H1 (cell line): ENCODE measurements at regions not wholly inside any gene's neighbourhood (a gene's known extent, or its start where the extent isn't known, plus 50 kb on each side); places are given as distances from the start of the nearest gene placed in this dataset.

Source experiments
- CTCF ChIA-PET: fragments of 300-600 bp; sonication (Branson Sonifier 250); formaldehyde crosslinking; loops from one replicate; lab custom pipeline; 2021; ENCODE audit not compliant: partially characterized antibody; lab: Charles Lee
- POLR2A ChIA-PET: fragments of 300-600 bp; sonication (Branson Sonifier 250); formaldehyde crosslinking; loops from one replicate; lab custom pipeline; 2021; ENCODE audit warnings: inconsistent platforms; ENCODE audit not compliant: partially characterized antibody; lab: Charles Lee
- DNase-seq, 2 experiments: peaks; one replicate each; pipeline versions ENCODE4 v3.0.0 to v3.0.0-alpha.2; 2010 to 2022; ENCODE audit warnings: low spot score in 2 of 2, low read depth in 1 of 2, mixed read lengths in 1 of 2
- FAIRE-seq: peaks from 2 replicates; lab custom pipeline; 2011; peaks lifted over from hg19 to GRCh38; lab: Jason Lieb, UNC
- H2AFZ ChIP-seq: 2 replicates; pipeline ENCODE4 v1.8.1; 2012; ENCODE audit warnings: low read length, inconsistent platforms
- H2AK5ac ChIP-seq: 2 replicates; pipeline ENCODE4 v1.6.1; 2013; ENCODE audit warnings: low read depth, low read length
- H2BK120ac ChIP-seq: replicated peaks from 2 replicates; pipeline ENCODE3; 2013; ENCODE audit warnings: low read depth, low read length, inconsistent platforms
- H2BK12ac ChIP-seq: 2 replicates; pipeline ENCODE4 v1.6.1; 2013; ENCODE audit warnings: low read depth, low read length
- H2BK15ac ChIP-seq: 2 replicates; pipeline ENCODE4 v1.6.1; 2013; ENCODE audit warnings: low read length
- H2BK20ac ChIP-seq: 2 replicates; pipeline ENCODE4 v1.6.1; 2013; ENCODE audit warnings: low read length
- H2BK5ac ChIP-seq: 2 replicates; pipeline ENCODE4 v1.6.1; 2013; ENCODE audit warnings: low read depth, low read length
- H3K14ac ChIP-seq: 2 replicates; pipeline ENCODE4 v1.6.1; 2013; ENCODE audit warnings: inconsistent platforms; ENCODE audit not compliant: insufficient read length
- H3K18ac ChIP-seq: 2 replicates; pipeline ENCODE4 v1.6.1; 2013; ENCODE audit warnings: low read length; ENCODE audit errors: extremely low read depth
- H3K23ac ChIP-seq: 2 replicates; pipeline ENCODE4 v1.6.1; 2013; ENCODE audit warnings: inconsistent platforms; ENCODE audit not compliant: insufficient read length
- H3K23me2 ChIP-seq: 2 replicates; pipeline ENCODE4 v1.6.1; 2013; ENCODE audit warnings: low read depth, low read length
- H3K27ac ChIP-seq: 2 replicates; pipeline ENCODE4 v1.6.1; 2011; ENCODE audit warnings: low read depth, low read length, inconsistent platforms
- H3K27me3 ChIP-seq, 4 experiments: replicated peaks in 1 of 4; 1 replicate in 1 of 4; 2 replicates in 3 of 4; pipeline versions ENCODE4 v1.6.1 to v1.8.1; 2011 to 2013; ENCODE audit warnings: low read length in 3 of 4, mild to moderate bottlenecking in 3 of 4, inconsistent platforms in 2 of 4, mixed read lengths in 2 of 4, moderate library complexity in 1 of 4; ENCODE audit not compliant: control insufficient read depth in 3 of 4, insufficient read depth in 3 of 4; ENCODE audit errors: extremely low read depth in 1 of 4
- H3K36me3 ChIP-seq, 4 experiments: 2 replicates each; pipeline versions ENCODE4 v1.6.1 to v1.8.1; 2011 to 2013; ENCODE audit warnings: mild to moderate bottlenecking in 4 of 4, low read length in 3 of 4, moderate library complexity in 2 of 4, control low read depth in 1 of 4, inconsistent platforms in 1 of 4; ENCODE audit not compliant: insufficient read depth in 4 of 4, control insufficient read depth in 2 of 4
- H3K4ac ChIP-seq: replicated peaks from 2 replicates; pipeline ENCODE3; 2013; ENCODE audit warnings: low read length, low read depth, mixed read lengths, inconsistent platforms; ENCODE audit not compliant: insufficient read length
- H3K4me1 ChIP-seq, 4 experiments: replicated peaks in 1 of 4; 1 replicate in 1 of 4; 2 replicates in 3 of 4; pipeline versions ENCODE4 v1.6.1 to v1.8.1; 2011 to 2013; ENCODE audit warnings: low read length in 3 of 4, inconsistent platforms in 2 of 4, mixed read lengths in 1 of 4; ENCODE audit not compliant: insufficient read depth in 4 of 4, control insufficient read depth in 3 of 4
- H3K4me2 ChIP-seq, 2 experiments: 2 replicates each; pipeline versions ENCODE4 v1.6.1 to v1.8.1; 2011 to 2013; ENCODE audit warnings: low read depth in 2 of 2, low read length in 2 of 2, control low read depth in 1 of 2, inconsistent platforms in 1 of 2, mild to moderate bottlenecking in 1 of 2; ENCODE audit not compliant: insufficient read depth in 1 of 2
- H3K4me3 ChIP-seq, 4 experiments: fragments of 200-600, 300-600 bp in 1 of 4; sonication (generic), shearing (Covaris generic), sonication (Bioruptor Twin) in 1 of 4; 2 replicates each; pipeline versions ENCODE4 v1.5.1 to v1.8.1; 2011 to 2016; ENCODE audit warnings: low read length in 4 of 4, low read depth in 3 of 4, control low read depth in 2 of 4, inconsistent platforms in 2 of 4, mild to moderate bottlenecking in 2 of 4, mixed read lengths in 1 of 4, moderate library complexity in 1 of 4; ENCODE audit not compliant: insufficient read depth in 2 of 4; ENCODE audit errors: extremely low read depth in 1 of 4
- H3K56ac ChIP-seq: replicated peaks from 2 replicates; pipeline ENCODE3; 2013; ENCODE audit warnings: low read depth, mild to moderate bottlenecking, mixed read lengths, low read length, inconsistent platforms; ENCODE audit not compliant: insufficient read length
- H3K79me1 ChIP-seq: 2 replicates; pipeline ENCODE4 v1.6.1; 2013; ENCODE audit warnings: low read depth, low read length, control low read depth
- H3K79me2 ChIP-seq, 2 experiments: 2 replicates each; pipeline versions ENCODE4 v1.6.1 to v1.8.1; 2012 to 2013; ENCODE audit warnings: low read length in 2 of 2, mild to moderate bottlenecking in 2 of 2, inconsistent platforms in 1 of 2; ENCODE audit not compliant: insufficient read depth in 2 of 2, control insufficient read depth in 1 of 2
- H3K9ac ChIP-seq, 4 experiments: replicated peaks in 1 of 4; 1 replicate in 1 of 4; 2 replicates in 3 of 4; pipeline versions ENCODE4 v1.6.1 to v1.8.1; 2011 to 2013; ENCODE audit warnings: low read depth in 3 of 4, low read length in 3 of 4, control low read depth in 2 of 4, mild to moderate bottlenecking in 2 of 4, moderate library complexity in 2 of 4, inconsistent platforms in 1 of 4; ENCODE audit errors: extremely low read depth in 1 of 4
- H3K9me3 ChIP-seq, 2 experiments: 2 replicates each; pipeline versions ENCODE4 v1.6.1 to v1.8.1; 2012 to 2013; ENCODE audit warnings: mild to moderate bottlenecking in 2 of 2, moderate library complexity in 2 of 2, control low read depth in 1 of 2, inconsistent platforms in 1 of 2, low read depth in 1 of 2, low read length in 1 of 2, mixed read lengths in 1 of 2; ENCODE audit not compliant: insufficient read depth in 2 of 2
- H4K20me1 ChIP-seq, 2 experiments: replicated peaks in 1 of 2; 2 replicates each; pipeline versions ENCODE3 to v1.8.1; 2011 to 2013; ENCODE audit warnings: inconsistent platforms in 2 of 2, low read length in 2 of 2, mild to moderate bottlenecking in 1 of 2; ENCODE audit not compliant: insufficient read depth in 2 of 2, control insufficient read depth in 1 of 2
- H4K5ac ChIP-seq: 2 replicates; pipeline ENCODE4 v1.6.1; 2013; ENCODE audit warnings: low read length, low read depth, mixed read lengths, inconsistent platforms; ENCODE audit not compliant: insufficient read length
- H4K8ac ChIP-seq: 2 replicates; pipeline ENCODE4 v1.8.0; 2013; ENCODE audit warnings: mild to moderate bottlenecking, moderate library complexity, low read length, inconsistent platforms; ENCODE audit not compliant: insufficient read depth; ENCODE audit errors: extremely low read depth
- H4K91ac ChIP-seq: replicated peaks from 2 replicates; pipeline ENCODE3; 2013; ENCODE audit warnings: low read length, mixed read lengths, inconsistent platforms; ENCODE audit not compliant: insufficient read length
- BACH1 ChIP-seq: IDR thresholded peaks from 2 replicates; pipeline ENCODE4 v1.6.1; 2012; ENCODE audit warnings: low read length, improper control_type of control experiment
- CBX8 ChIP-seq: fragments of 300-800, 300-1000 bp; sonication (generic); IDR thresholded peaks from 2 replicates; pipeline ENCODE4 v1.7.1; 2016; ENCODE audit warnings: low read depth, low read length, borderline replicate concordance
- CEBPB ChIP-seq: IDR thresholded peaks from 2 replicates; pipeline ENCODE4 v1.6.1; 2012; ENCODE audit warnings: low read depth, low read length

DNA sequence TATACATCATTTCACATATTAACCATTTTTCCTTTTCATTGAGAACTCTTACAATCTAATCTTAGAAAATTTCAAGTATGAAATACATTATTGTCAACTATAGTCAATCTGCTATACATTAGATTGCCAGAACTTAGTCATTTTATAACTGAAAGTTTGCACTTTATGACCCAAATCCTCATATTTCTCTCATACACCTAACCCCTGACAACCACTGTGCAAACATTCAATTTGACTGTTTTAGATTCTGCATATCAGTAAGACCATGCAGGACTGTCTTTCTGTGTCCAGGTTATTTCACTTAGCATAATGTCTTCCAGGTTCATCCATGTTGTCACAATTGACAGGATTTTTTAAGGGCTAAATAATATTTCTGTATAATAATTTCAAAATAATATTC, 1299.0 kb upstream of the B3GALT2 start:
- H4K20me1 ChIP-seq, result no peaks in the 10 kb centered on the region
- ChIA-PET CTCF (no interaction called here), POLR2A (no interaction called here)
- H4K91ac ChIP-seq, result no peak overlapping the region
- H3K27me3 ChIP-seq, result no peaks in the 10 kb centered on the region
- no peak overlapping the region for H3K4me3 ChIP-seq
- H3K9ac ChIP-seq, result no peak overlapping the region
- no peaks in the 10 kb centered on the region; the same call in 1 of the 2 replicates for H3K23me2 ChIP-seq
- H2BK15ac ChIP-seq, result no peak overlapping the region
- H2BK12ac ChIP-seq, result no peak overlapping the region
- DNase-seq (no peak), FAIRE-seq (no peak)
- H3K36me3 ChIP-seq, result no peaks in the 10 kb centered on the region
- H4K8ac ChIP-seq, result no peak overlapping the region
- H3K4ac ChIP-seq, result no peak overlapping the region
- H3K4me2 ChIP-seq, result no peak overlapping the region
- H3K23ac ChIP-seq, result no peak overlapping the region
- H2AFZ ChIP-seq, result no peak overlapping the region
- H2BK120ac ChIP-seq, result no peak overlapping the region
- no peak overlapping the region for H3K56ac ChIP-seq
- H3K79me2 ChIP-seq, result no peaks in the 10 kb centered on the region
- no peak overlapping the region for H3K27ac ChIP-seq
- TF ChIP-seq BACH1, result no peak
- no peak for TF ChIP-seq CEBPB
- no peak for TF ChIP-seq CBX8
- no peak overlapping the region for H2BK5ac ChIP-seq
- no peaks in the 10 kb centered on the region for H3K9me3 ChIP-seq
- no peak overlapping the region for H3K18ac ChIP-seq
- H2AK5ac ChIP-seq, result no peak overlapping the region
- H3K4me1 ChIP-seq, result no peaks in the 10 kb centered on the region
- no peak overlapping the region for H3K14ac ChIP-seq
- no peak overlapping the region for H2BK20ac ChIP-seq
- no peaks in the 10 kb centered on the region for H3K79me1 ChIP-seq
- H4K5ac ChIP-seq, result no peak overlapping the region
